Liver (tissue), 2 donors: ENCODE measurements at regions not wholly inside any gene's neighbourhood (a gene's known extent, or its start where the extent isn't known, plus 50 kb on each side); places are given as distances from the start of the nearest gene placed in this dataset.

Experiments
- CTCF ChIP-seq: fragments of 150-350 bp; IDR thresholded peaks from 2 replicates; pipeline ENCODE4 v1.5.1; 2017; ENCODE audit warnings: improper control_type of control experiment, low read depth, low read length; ENCODE audit not compliant: missing input control
- REST ChIP-seq: IDR thresholded peaks from 2 replicates; pipeline ENCODE4 v1.6.1; 2016; ENCODE audit warnings: antibody characterized with exemption, mild to moderate bottlenecking
- ZBTB33 ChIP-seq: IDR thresholded peaks from 2 replicates; pipeline ENCODE4 v1.6.1; 2016; ENCODE audit warnings: antibody characterized with exemption
- donor health status: healthy.

- TF ChIP-seq ZBTB33 = no peak
- no peak for TF ChIP-seq REST
- no peak for TF ChIP-seq CTCF
These were observed 105.7 kb upstream of the USP24 start for GRCh38 chr1:55320891-55321290.
